IMR-90 (cell line): ENCODE measurements at regions not wholly inside any gene's neighbourhood (a gene's known extent, or its start where the extent isn't known, plus 50 kb on each side); places are given as distances from the start of the nearest gene placed in this dataset.

Source experiments
- ATAC-seq: fragments of 200-7000 bp; cut with Tn5 transposase; 2 replicates; pipeline ENCODE4 v1.9.1; 2020; ENCODE audit warnings: low read depth, mild to moderate bottlenecking, moderate library complexity
- BruUV-seq: library from RNA; stranded (reverse); fragments of 400-500 nt; replicated peaks from 2 replicates; lab custom pipeline; 2021; lab: Mats Ljungman, UMichigan
- CTCF ChIA-PET: fragments of 300-600 bp; formaldehyde crosslinking; extraction: SDS; loops from one replicate; lab custom pipeline; 2021; ENCODE audit warnings: antibody characterized with exemption; lab: Yijun Ruan, JAX
- POLR2A ChIA-PET: fragments of 300-600 bp; sonication (Branson Sonifier 250); formaldehyde crosslinking; loops from one replicate; lab custom pipeline; 2022; ENCODE audit warnings: antibody characterized with exemption; ENCODE audit not compliant: unreplicated experiment; lab: Charles Lee
- DNase-seq: peaks from one replicate; pipeline ENCODE4 v3.0.0; 2013
- H2AFZ ChIP-seq: replicated peaks from 2 replicates; pipeline ENCODE3; 2013; ENCODE audit warnings: low read length, mild to moderate bottlenecking; ENCODE audit not compliant: poor library complexity
- H2AK5ac ChIP-seq: 2 replicates; pipeline ENCODE4 v1.6.1; 2013; ENCODE audit warnings: low read depth, low read length, inconsistent platforms
- H2AK9ac ChIP-seq: replicated peaks from 2 replicates; pipeline ENCODE3; 2013; ENCODE audit warnings: mild to moderate bottlenecking, low read depth, low read length, moderate library complexity; ENCODE audit not compliant: poor library complexity
- H2BK120ac ChIP-seq: 2 replicates; pipeline ENCODE4 v1.6.1; 2013; ENCODE audit warnings: low read depth, low read length, inconsistent platforms
- H2BK15ac ChIP-seq: 3 replicates; pipeline ENCODE4 v1.6.1; 2013; ENCODE audit warnings: low read depth, low read length, inconsistent platforms
- H2BK20ac ChIP-seq: 2 replicates; pipeline ENCODE4 v1.6.1; 2013; ENCODE audit warnings: low read depth, mild to moderate bottlenecking, inconsistent platforms, low read length, moderate library complexity
- H2BK5ac ChIP-seq: 2 replicates; pipeline ENCODE4 v1.6.1; 2013; ENCODE audit warnings: mild to moderate bottlenecking, low read depth, low read length, inconsistent platforms; ENCODE audit not compliant: poor library complexity, severe bottlenecking
- H3K14ac ChIP-seq: replicated peaks from 2 replicates; pipeline ENCODE4 v1.6.1; 2013; ENCODE audit warnings: low read depth, low read length, inconsistent platforms
- H3K18ac ChIP-seq: 2 replicates; pipeline ENCODE4 v1.6.1; 2013; ENCODE audit warnings: low read depth, low read length, control low read depth
- H3K23ac ChIP-seq: 2 replicates; pipeline ENCODE4 v1.6.1; 2013; ENCODE audit warnings: low read depth, low read length, inconsistent platforms
- H3K27ac ChIP-seq: 2 replicates; pipeline ENCODE4 v1.5.1; 2013; ENCODE audit warnings: mild to moderate bottlenecking, control low read depth, low read length; ENCODE audit not compliant: insufficient read depth
- H3K27me3 ChIP-seq: 2 replicates; pipeline ENCODE4 v1.6.1; 2013; ENCODE audit warnings: low read length; ENCODE audit not compliant: control insufficient read depth, insufficient read depth
- H3K36me3 ChIP-seq: 2 replicates; pipeline ENCODE4 v1.6.1; 2013; ENCODE audit warnings: low read length, mixed read lengths; ENCODE audit not compliant: control insufficient read depth, insufficient read depth
- H3K4ac ChIP-seq: 2 replicates; pipeline ENCODE4 v1.6.1; 2013; ENCODE audit warnings: low read depth, low read length, inconsistent platforms
- H3K4me1 ChIP-seq: 2 replicates; pipeline ENCODE4 v1.6.1; 2013; ENCODE audit warnings: low read length, mixed read lengths; ENCODE audit not compliant: control insufficient read depth, insufficient read depth
- H3K4me2 ChIP-seq: 2 replicates; pipeline ENCODE4 v1.6.1; 2013; ENCODE audit warnings: low read depth, mild to moderate bottlenecking, control low read depth, low read length, moderate library complexity
- H3K4me3 ChIP-seq: 2 replicates; pipeline ENCODE4 v1.5.1; 2013; ENCODE audit warnings: low read depth, mild to moderate bottlenecking, control low read depth, low read length, moderate library complexity; ENCODE audit not compliant: insufficient read depth
- H3K56ac ChIP-seq: 2 replicates; pipeline ENCODE4 v1.6.1; 2013; ENCODE audit warnings: low read length, inconsistent platforms; ENCODE audit not compliant: insufficient read depth; ENCODE audit errors: extremely low read depth
- H3K79me1 ChIP-seq, 2 experiments: 2 replicates each; pipeline ENCODE4 v1.6.1; 2013; ENCODE audit warnings: low read length in 2 of 2, inconsistent platforms in 1 of 2, low read depth in 1 of 2
- H3K9ac ChIP-seq: 2 replicates; pipeline ENCODE4 v1.6.1; 2013; ENCODE audit warnings: low read depth, low read length, control low read depth
- H3K9me1 ChIP-seq: 2 replicates; pipeline ENCODE4 v1.6.1; 2013; ENCODE audit warnings: low read length, inconsistent platforms; ENCODE audit not compliant: insufficient read depth
- H3K9me3 ChIP-seq: 2 replicates; pipeline ENCODE4 v1.6.1; 2013; ENCODE audit warnings: low read length; ENCODE audit not compliant: control insufficient read depth, insufficient read depth
- H4K20me1 ChIP-seq: 2 replicates; pipeline ENCODE4 v1.6.1; 2013; ENCODE audit warnings: low read length, inconsistent platforms; ENCODE audit not compliant: insufficient read depth
- H4K5ac ChIP-seq: 2 replicates; pipeline ENCODE4 v1.6.1; 2013; ENCODE audit warnings: mild to moderate bottlenecking, low read depth, low read length, control low read depth
- H4K8ac ChIP-seq, 2 experiments: 2 replicates each; pipeline ENCODE4 v1.6.1; 2013; ENCODE audit warnings: low read depth in 2 of 2, low read length in 2 of 2, control low read depth in 1 of 2, inconsistent platforms in 1 of 2
- H4K91ac ChIP-seq: 2 replicates; pipeline ENCODE4 v1.6.1; 2013; ENCODE audit warnings: low read depth, low read length, inconsistent platforms; ENCODE audit not compliant: insufficient read depth
- CHD1 ChIP-seq: IDR thresholded peaks from 2 replicates; pipeline ENCODE4 v1.6.1; 2012; ENCODE audit warnings: low read depth, low read length, improper control_type of control experiment
- NFE2L2 ChIP-seq: fragments of 150-350 bp; IDR thresholded peaks from 2 replicates; pipeline ENCODE4 v1.6.1; 2016; ENCODE audit warnings: low read depth, mild to moderate bottlenecking, low read length
- POLR2A ChIP-seq: IDR thresholded peaks from 2 replicates; pipeline ENCODE4 v1.6.1; 2012; ENCODE audit warnings: mild to moderate bottlenecking, low read depth, low read length
- RAD21 ChIP-seq: IDR thresholded peaks from 2 replicates; pipeline ENCODE4 v1.6.1; 2012; ENCODE audit warnings: low read length, improper control_type of control experiment
- RCOR1 ChIP-seq: IDR thresholded peaks from 2 replicates; pipeline ENCODE4 v1.6.1; 2012; ENCODE audit warnings: mild to moderate bottlenecking, low read length, improper control_type of control experiment; ENCODE audit not compliant: insufficient replicate concordance
- WGBS, 2 experiments: methylation state at CpG; one replicate each; pipeline versions ENCODE4 v1.1.5 to v1.1.7; 2013; ENCODE audit warnings: missing lambda C conversion rate in 2 of 2; ENCODE audit not compliant: insufficient read length in 1 of 2; ENCODE audit errors: extremely low coverage in 2 of 2; 5-methylcytosine and 5-hydroxymethylcytosine counted together
- dilution Hi-C: fragments of 300-500 bp; cut with HindIII; formaldehyde crosslinking; loops from one replicate; pipeline ENCODE4 v1.14.3; 2018; ENCODE audit warnings: low sequenced_read_pairs; ENCODE audit not compliant: unreplicated experiment
- in situ Hi-C: fragments of 300-500 bp; cut with MboI; formaldehyde crosslinking; loops from 3 replicates; pipeline ENCODE4 v1.14.3; 2019; ENCODE audit warnings: low sequenced_read_pairs, inconsistent platforms, mixed read lengths
- intact Hi-C: fragments of 100-400 bp; cut with micrococcal nuclease; formaldehyde crosslinking; loops from 2 replicates; pipeline ENCODE4 v1.10.0; 2022

DNA sequence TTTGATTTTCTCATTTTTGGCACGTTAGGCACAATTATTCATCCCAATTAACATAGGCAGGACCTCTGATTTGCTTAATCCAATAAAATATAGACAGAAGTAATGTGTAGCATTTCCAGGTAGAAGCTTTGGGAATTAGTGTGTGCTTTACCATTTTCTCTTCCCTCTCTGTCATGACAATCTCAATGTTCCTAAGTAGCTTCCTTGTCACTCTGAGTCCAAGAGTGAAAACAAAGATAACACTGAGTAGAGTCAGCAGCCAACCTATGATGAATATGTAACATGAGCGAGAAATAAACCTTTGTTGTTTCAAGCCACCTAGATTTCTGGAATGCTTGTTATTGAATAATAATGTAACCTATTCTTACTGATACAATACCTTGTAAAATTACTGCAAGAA lies 283.8 kb downstream of the OMA1 start:
- Histone ChIP-seq H2AK5ac (no peak overlapping the region), H2AFZ (no peak overlapping the region), H4K20me1 (no peaks in the 10 kb centered on the region), H2BK15ac (no peak overlapping the region), H3K4me3 (no peak overlapping the region), H2AK9ac (no peak overlapping the region), H3K9me3 (no peaks in the 10 kb centered on the region), H3K14ac (no peak overlapping the region), H2BK5ac (no peak overlapping the region), H3K23ac (no peak overlapping the region), H3K4me2 (no peak overlapping the region), H4K91ac (no peak overlapping the region), H2BK120ac (no peak overlapping the region), H4K5ac (no peak overlapping the region), H2BK20ac (no peak overlapping the region), H3K4ac (no peak overlapping the region), H3K79me1 (no peaks in the 10 kb centered on the region), H3K9ac (no peak overlapping the region), H4K8ac (no peak overlapping the region), H3K27me3 (no peaks in the 10 kb centered on the region), H3K36me3 (no peaks in the 10 kb centered on the region), H3K4me1 (no peaks in the 10 kb centered on the region), H3K56ac (no peak overlapping the region), H3K27ac (no peak overlapping the region), H3K18ac (no peak overlapping the region), H3K9me1 (no peaks in the 10 kb centered on the region)
- POLR2A ChIA-PET, result no interaction called here
- dilution Hi-C loops, result no loop called here
- CTCF ChIA-PET, result no interaction called here
- no peak for TF ChIP-seq NFE2L2
- TF ChIP-seq RAD21, result no peak
- no peak for TF ChIP-seq POLR2A
- TF ChIP-seq CHD1, result no peak
- no peak for TF ChIP-seq RCOR1
- no CpG with 5 or more reads among the region's 2 CpGs for WGBS, 2 experiments
- DNase-seq (no peak), ATAC-seq (no peak)
- intact Hi-C loops, result loop anchor here (10.0 kb wide), 1 partner anchor 212 kb away; no protein-coding TSS in a partner anchor
- BruUV-seq, result no TSS peak
- in situ Hi-C loops, result no loop called here
